ENCODE measurements at regions not wholly inside any gene's neighbourhood (a gene's known extent, or its start where the extent isn't known, plus 50 kb on each side); places are given as distances from the start of the nearest gene placed in this dataset.

GRCh38 chr9:118761016-118761790 lies 608.0 kb downstream of the BRINP1 start:
- Histone ChIP-seq H3K9me3 (peaks cover 0 to 15% (median 0%) of the 10 kb centered on the region in 3 donors), H3K27ac (no peak overlapping the region), H3K4me3 (no peak overlapping the region), H3K4me1 (no peaks in the 10 kb centered on the region), H3K36me3 (no peaks in the 10 kb centered on the region), H3K27me3 (no peaks in the 10 kb centered on the region)
- no peak for TF ChIP-seq POLR2A (IDR thresholded peaks at IDR 0.05)
- TF ChIP-seq, protein P1, sequence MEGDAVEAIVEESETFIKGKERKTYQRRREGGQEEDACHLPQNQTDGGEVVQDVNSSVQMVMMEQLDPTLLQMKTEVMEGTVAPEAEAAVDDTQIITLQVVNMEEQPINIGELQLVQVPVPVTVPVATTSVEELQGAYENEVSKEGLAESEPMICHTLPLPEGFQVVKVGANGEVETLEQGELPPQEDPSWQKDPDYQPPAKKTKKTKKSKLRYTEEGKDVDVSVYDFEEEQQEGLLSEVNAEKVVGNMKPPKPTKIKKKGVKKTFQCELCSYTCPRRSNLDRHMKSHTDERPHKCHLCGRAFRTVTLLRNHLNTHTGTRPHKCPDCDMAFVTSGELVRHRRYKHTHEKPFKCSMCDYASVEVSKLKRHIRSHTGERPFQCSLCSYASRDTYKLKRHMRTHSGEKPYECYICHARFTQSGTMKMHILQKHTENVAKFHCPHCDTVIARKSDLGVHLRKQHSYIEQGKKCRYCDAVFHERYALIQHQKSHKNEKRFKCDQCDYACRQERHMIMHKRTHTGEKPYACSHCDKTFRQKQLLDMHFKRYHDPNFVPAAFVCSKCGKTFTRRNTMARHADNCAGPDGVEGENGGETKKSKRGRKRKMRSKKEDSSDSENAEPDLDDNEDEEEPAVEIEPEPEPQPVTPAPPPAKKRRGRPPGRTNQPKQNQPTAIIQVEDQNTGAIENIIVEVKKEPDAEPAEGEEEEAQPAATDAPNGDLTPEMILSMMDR (IDR thresholded peaks at IDR 0.05), result no peak
- TF ChIP-seq EP300 (IDR thresholded peaks at IDR 0.05), result no peak
- TF ChIP-seq POLR2AphosphoS5 (IDR thresholded peaks at IDR 0.05), result no peak
- no peak for ATAC-seq
- WGBS, 2 donors (ENCODE audit: low coverage in 1 of 2), result 55 to 83% methylated on average over 3 to 4 of the region's 4 CpGs

DNA sequence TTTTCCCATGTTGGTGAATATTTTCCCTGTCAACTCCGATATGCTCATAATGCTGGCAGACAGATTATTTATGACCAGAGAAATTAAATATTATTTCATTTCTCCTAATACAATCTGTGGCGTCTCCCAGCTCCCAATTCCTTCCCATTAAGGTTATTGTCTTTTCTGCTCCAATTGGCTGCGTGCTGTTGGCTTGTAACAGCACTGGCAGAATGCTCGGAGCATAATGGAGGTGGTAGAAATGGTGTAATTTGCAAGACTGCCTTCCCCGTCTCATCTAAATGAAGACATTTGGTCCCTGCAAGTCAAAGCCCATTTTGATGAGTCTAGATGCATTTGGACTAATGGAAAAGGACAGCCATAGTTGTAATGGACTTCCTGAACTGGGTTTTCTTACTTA lies 601.7 kb downstream of the BRINP1 start:
- Histone ChIP-seq H3K9me3 (no peaks in the 10 kb centered on the region), H3K4me3 (no peak overlapping the region), H3K27ac (no peak overlapping the region), H3K27me3 (no peaks in the 10 kb centered on the region), H3K4me1 (no peaks in the 10 kb centered on the region), H3K36me3 (no peaks in the 10 kb centered on the region)
- TF ChIP-seq EP300 (IDR thresholded peaks at IDR 0.05), result no peak
- TF ChIP-seq POLR2A (IDR thresholded peaks at IDR 0.05), result no peak
- WGBS, 2 donors (ENCODE audit: low coverage in 1 of 2), result 75 to 78% methylated on average over 5 of the region's 5 CpGs
- ATAC-seq, result no peak

DNA sequence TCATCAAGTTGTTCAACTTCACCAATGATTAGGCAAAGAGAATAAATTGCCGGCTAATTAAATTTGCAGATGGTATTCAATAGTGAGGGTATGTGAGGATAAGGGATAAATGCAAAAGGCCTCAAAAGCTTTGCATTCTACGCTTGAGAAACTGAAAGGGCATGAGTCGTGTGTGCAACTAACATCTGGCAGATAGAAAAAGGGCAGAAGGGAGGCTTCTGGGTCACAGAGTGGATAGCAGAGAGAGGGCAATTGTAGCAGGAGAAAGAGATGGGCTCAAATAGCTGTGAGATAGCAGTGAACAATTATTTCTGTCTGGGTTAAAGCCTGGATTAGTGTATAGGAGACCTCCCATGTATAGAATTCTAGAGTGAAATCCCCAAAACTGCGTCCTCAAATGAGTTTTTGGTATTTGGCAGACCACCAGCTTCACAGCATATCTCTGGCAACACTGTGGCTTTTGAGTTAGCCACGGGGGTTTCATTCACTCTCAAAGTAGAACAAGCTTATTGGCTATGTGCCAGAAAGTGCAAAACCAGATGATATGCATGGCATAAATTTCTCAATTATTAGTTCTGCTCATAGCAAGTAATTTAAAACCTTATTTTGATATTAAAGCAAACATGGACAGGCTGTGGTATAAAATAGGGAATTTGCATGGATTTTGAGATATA lies 586.3 kb downstream of the BRINP1 start:
- H3K27ac ChIP-seq, result no peak overlapping the region
- no peak for ATAC-seq

DNA sequence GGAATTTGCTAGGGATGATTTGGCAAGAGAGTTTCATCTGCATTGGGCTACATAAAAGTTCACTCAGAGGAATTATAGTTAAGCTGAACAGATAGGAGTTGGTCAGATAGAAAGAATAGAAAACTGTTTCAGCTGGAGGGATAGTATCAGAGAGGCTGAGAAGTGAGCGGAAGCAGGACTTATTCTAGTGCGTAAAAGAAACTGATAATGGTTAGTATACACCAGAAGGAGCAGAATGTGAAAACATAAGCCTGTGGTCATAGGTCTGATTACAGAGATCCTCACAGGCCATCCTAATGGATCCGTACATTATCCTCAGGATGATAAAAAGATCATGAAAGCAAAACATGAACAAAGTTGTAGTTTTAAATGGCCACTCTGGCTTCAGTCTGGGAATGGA lies 585.2 kb downstream of the BRINP1 start:
- no peaks in the 10 kb centered on the region for H3K36me3 ChIP-seq

More for the DNA sequence above, 586.3 kb downstream of the BRINP1 start:
- no peaks in the 10 kb centered on the region for H3K27me3 ChIP-seq
- H3K36me3 ChIP-seq, result no peaks in the 10 kb centered on the region
- no peaks in the 10 kb centered on the region for H3K9me3 ChIP-seq
- H3K4me1 ChIP-seq, result no peaks in the 10 kb centered on the region
- no peak overlapping the region for H3K4me3 ChIP-seq
- TF ChIP-seq EP300 (IDR thresholded peaks at IDR 0.05) (no peak), POLR2A (IDR thresholded peaks at IDR 0.05) (no peak), POLR2AphosphoS5 (IDR thresholded peaks at IDR 0.05) (no peak)
- TF ChIP-seq, protein P1 (IDR thresholded peaks at IDR 0.05), result no peak
- WGBS, 2 donors (ENCODE audit: low coverage in 1 of 2), result 37 to 63% methylated on average over 3 to 5 of the region's 5 CpGs

DNA sequence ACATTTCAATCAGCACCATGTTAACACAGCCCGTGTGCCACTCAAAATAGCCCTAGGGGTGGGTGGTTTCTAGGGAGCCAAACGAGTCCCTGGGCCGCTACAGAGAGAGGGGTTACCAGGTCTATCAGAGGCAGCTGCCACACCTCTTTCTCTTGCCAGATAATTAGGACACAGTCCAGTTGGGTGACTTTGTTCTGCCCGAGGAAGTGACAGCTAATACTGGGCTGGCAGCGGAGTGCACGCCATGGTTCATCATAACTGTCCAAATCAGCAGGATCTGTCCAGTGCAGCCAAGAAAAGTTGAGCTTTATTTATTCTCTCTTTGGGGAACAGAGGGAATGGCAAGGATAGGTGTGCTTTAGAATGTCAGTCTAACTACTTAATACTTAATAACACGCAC lies 583.8 kb downstream of the BRINP1 start:
- TF ChIP-seq EP300 (IDR thresholded peaks at IDR 0.05) (no peak), POLR2A (IDR thresholded peaks at IDR 0.05) (no peak), POLR2AphosphoS5 (IDR thresholded peaks at IDR 0.05) (no peak)
- TF ChIP-seq, protein P1 (IDR thresholded peaks at IDR 0.05), result no peak
- no peaks in the 10 kb centered on the region for H3K9me3 ChIP-seq
- WGBS, 2 donors (ENCODE audit: low coverage in 1 of 2), result 67 to 71% methylated on average over 1 to 4 of the region's 7 CpGs
- no peaks in the 10 kb centered on the region for H3K4me1 ChIP-seq
- no peak overlapping the region for H3K4me3 ChIP-seq
- no peak for ATAC-seq
- H3K27ac ChIP-seq, result no peak overlapping the region
- no peaks in the 10 kb centered on the region for H3K36me3 ChIP-seq
- H3K27me3 ChIP-seq, result no peaks in the 10 kb centered on the region

More for the DNA sequence above, 585.2 kb downstream of the BRINP1 start:
- Histone ChIP-seq H3K27ac (no peak overlapping the region), H3K4me3 (no peak overlapping the region), H3K4me1 (no peaks in the 10 kb centered on the region), H3K27me3 (no peaks in the 10 kb centered on the region), H3K9me3 (no peaks in the 10 kb centered on the region)
- no peak for ATAC-seq
- 22 to 86% methylated on average over 3 of the region's 3 CpGs for WGBS, 2 donors (ENCODE audit: low coverage in 1 of 2)
- no peak for TF ChIP-seq EP300 (IDR thresholded peaks at IDR 0.05)
- no peak for TF ChIP-seq POLR2A (IDR thresholded peaks at IDR 0.05)
- TF ChIP-seq POLR2AphosphoS5 (IDR thresholded peaks at IDR 0.05), result no peak
- TF ChIP-seq, protein P1 (IDR thresholded peaks at IDR 0.05), result no peak
